HS-27A (cell line): ENCODE measurements at regions not wholly inside any gene's neighbourhood (a gene's known extent, or its start where the extent isn't known, plus 50 kb on each side); places are given as distances from the start of the nearest gene placed in this dataset.

Experiments used
- DNase-seq: peaks from one replicate; pipeline ENCODE4 v3.0.0-alpha.2; 2012; ENCODE audit warnings: low read depth, missing footprints

- DNase-seq: no peak
These were observed 242.3 kb upstream of the GPRIN3 start for GRCh38 chr4:89549907-89550306.

- DNase-seq: no peak
These were observed 237.7 kb upstream of the GPRIN3 start for GRCh38 chr4:89545315-89545714.

GRCh38 chr4:89541998-89542397 is 234.4 kb upstream of the GPRIN3 start:
- no peak for DNase-seq

- DNase-seq: no peak
These were observed 232.5 kb upstream of the GPRIN3 start for GRCh38 chr4:89539797-89540711.

GRCh38 chr4:89539374-89539773 is 231.8 kb upstream of the GPRIN3 start:
- DNase-seq: no peak

- no peak for DNase-seq
These were observed 231.3 kb upstream of the GPRIN3 start for GRCh38 chr4:89538886-89539285.

GRCh38 chr4:89538171-89538570 is 230.6 kb upstream of the GPRIN3 start:
- DNase-seq: no peak

- no peak for DNase-seq
These were observed 229.7 kb upstream of the GPRIN3 start for GRCh38 chr4:89537281-89537680.

GRCh38 chr4:89535251-89535650 is 227.7 kb upstream of the GPRIN3 start:
- no peak for DNase-seq

- no peak for DNase-seq
These were observed 226.8 kb upstream of the GPRIN3 start for GRCh38 chr4:89534356-89534755.

GRCh38 chr4:89531932-89532640 is 224.5 kb upstream of the GPRIN3 start:
- no peak for DNase-seq

GRCh38 chr4:89528526-89529133 is 221.0 kb upstream of the GPRIN3 start:
- no peak for DNase-seq

GRCh38 chr4:89521826-89522225 is 214.2 kb upstream of the GPRIN3 start:
- DNase-seq: no peak

- DNase-seq: no peak
These were observed 212.2 kb upstream of the GPRIN3 start for GRCh38 chr4:89519771-89520320.

- DNase-seq: no peak
These were observed 210.7 kb upstream of the GPRIN3 start for GRCh38 chr4:89518259-89518658.

- DNase-seq: no peak
These were observed 207.2 kb upstream of the GPRIN3 start for GRCh38 chr4:89514811-89515210.

- DNase-seq: no peak
These were observed 204.2 kb upstream of the GPRIN3 start for GRCh38 chr4:89511776-89512175.

- no peak for DNase-seq
These were observed 202.2 kb upstream of the GPRIN3 start for GRCh38 chr4:89509708-89510281.

- DNase-seq: no peak
These were observed 199.4 kb upstream of the GPRIN3 start for GRCh38 chr4:89506866-89507491.

GRCh38 chr4:89502581-89502980 is 195.0 kb upstream of the GPRIN3 start:
- DNase-seq: no peak

GRCh38 chr4:89497517-89498308 is 190.1 kb upstream of the GPRIN3 start:
- DNase-seq: no peak
